ENCODE measurements at regions not wholly inside any gene's neighbourhood (a gene's known extent, or its start where the extent isn't known, plus 50 kb on each side); places are given as distances from the start of the nearest gene placed in this dataset.
"Not testable (repeated sequence)": the region's sequence is repeated elsewhere in the genome, so short reads cannot be mapped to it uniquely, and the experiment has no call there.

DNA sequence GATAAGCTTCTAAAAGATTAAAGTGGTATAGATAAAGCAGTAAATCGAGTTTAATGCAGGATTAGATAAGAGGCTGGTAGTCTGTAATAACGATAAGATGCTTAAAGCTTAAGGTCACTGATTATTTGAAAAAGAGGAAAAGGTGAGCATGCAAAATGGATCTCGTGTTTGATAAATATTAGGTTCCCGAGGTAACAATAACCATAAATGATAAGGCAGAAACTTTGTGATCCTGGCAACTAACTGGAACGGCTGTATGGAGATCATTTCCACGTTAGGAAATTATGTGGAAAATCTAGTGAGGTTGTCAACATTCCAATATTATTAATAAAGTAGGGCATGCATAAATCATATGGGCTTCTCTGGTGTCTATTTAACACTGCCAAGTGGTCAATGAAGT, 255.5 kb downstream of the EFCAB11 start:
- CTCF ChIA-PET, result no interaction called here
- no peak for DNase-seq (ENCODE audit: low spot score)
- no peak overlapping the region for H3K27ac ChIP-seq
- POLR2A ChIA-PET (ENCODE audit: low non-redundant PET), result no interaction called here
- TF ChIP-seq, protein P1, sequence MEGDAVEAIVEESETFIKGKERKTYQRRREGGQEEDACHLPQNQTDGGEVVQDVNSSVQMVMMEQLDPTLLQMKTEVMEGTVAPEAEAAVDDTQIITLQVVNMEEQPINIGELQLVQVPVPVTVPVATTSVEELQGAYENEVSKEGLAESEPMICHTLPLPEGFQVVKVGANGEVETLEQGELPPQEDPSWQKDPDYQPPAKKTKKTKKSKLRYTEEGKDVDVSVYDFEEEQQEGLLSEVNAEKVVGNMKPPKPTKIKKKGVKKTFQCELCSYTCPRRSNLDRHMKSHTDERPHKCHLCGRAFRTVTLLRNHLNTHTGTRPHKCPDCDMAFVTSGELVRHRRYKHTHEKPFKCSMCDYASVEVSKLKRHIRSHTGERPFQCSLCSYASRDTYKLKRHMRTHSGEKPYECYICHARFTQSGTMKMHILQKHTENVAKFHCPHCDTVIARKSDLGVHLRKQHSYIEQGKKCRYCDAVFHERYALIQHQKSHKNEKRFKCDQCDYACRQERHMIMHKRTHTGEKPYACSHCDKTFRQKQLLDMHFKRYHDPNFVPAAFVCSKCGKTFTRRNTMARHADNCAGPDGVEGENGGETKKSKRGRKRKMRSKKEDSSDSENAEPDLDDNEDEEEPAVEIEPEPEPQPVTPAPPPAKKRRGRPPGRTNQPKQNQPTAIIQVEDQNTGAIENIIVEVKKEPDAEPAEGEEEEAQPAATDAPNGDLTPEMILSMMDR (conservative IDR thresholded peaks at IDR 0.05; ENCODE audit: low read depth), result no peak

DNA sequence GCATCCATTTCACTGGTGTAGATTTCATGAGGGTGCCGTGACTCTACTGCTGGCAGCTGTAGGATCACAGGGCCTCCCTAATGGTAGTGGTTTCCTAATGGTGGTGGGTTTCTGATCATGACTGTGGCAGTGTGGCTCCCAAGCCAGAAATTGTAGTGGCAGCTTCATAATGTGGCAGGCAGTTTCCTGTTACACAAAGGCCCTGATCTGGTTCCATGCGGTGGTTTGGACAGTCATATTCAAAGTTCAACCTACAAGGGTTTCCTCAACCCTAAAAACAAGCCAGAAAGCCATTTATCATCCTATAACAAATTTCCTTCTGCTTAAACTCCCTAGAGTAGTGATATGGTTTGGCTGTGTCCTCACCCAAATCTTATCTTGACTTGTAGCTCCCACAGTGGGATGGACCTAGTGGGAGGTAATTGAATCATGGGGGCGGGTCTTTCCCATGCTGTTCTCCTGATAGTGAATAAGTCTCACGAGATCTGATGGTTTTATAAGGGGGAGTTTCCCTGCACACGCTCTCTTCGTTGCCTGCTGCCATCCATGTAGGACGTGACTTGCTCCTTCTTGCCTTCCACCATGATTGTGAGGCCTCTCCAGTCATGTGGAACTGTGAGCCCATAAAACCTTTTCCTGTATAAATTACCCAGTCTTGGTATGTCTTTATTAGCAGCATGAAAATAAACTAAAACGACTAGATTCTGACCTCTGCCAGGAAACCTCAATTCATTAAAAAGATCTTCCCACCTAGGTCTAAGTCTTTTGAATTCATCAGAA, 257.1 kb downstream of the EFCAB11 start:
- TF ChIP-seq, protein P1 (conservative IDR thresholded peaks at IDR 0.05; ENCODE audit: low read depth), result no peak
- no peak overlapping the region for H3K27ac ChIP-seq
- DNase-seq (ENCODE audit: low spot score), result no peak
- CTCF ChIA-PET, result no interaction called here
- POLR2A ChIA-PET (ENCODE audit: low non-redundant PET), result no interaction called here

DNA sequence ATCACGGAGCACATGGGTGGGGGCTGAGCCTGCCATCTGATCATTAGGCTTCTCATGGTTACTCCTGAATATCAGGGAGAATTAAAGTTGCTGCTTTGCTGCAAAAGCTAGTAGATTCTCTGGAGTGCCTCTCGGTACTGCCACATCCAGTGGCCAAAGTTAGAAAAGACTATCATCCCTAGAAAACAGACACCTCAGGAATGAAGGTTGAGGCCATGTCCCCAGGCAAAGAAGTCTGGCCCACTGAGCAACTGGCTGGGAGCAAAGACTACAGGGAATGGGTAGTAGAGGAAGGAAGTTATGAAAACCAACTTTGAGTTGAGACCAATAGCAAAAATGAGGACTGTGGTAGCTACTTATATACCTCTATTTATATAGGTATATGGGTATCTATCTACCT, 258.7 kb downstream of the EFCAB11 start:
- no peak overlapping the region for H3K27ac ChIP-seq
- no peak for DNase-seq (ENCODE audit: low spot score)
- ChIA-PET POLR2A (ENCODE audit: low non-redundant PET) (no interaction called here), CTCF (no interaction called here)
- TF ChIP-seq, protein P1 (conservative IDR thresholded peaks at IDR 0.05; ENCODE audit: low read depth), result no peak

DNA sequence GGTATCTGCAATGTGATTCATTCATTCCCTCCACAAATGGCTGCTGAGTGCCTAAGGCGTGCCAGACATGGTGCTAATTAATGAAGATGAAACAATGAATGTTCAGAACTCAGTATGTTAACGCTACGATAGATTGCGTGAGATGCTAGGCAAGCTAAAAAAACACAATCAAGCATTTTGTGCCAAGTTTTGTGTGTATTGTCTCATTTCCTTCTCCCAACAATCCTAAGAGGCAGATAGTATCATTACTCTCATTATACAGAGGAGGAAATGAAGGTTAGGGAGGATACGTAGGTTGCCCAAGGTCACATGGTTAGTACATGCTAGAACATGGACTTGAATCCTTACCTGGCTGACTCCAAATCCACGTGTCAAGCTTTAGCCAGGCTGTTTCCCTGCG, 264.4 kb downstream of the EFCAB11 start:
- DNase-seq (ENCODE audit: low spot score), result no peak
- POLR2A ChIA-PET (ENCODE audit: low non-redundant PET), result no interaction called here
- CTCF ChIA-PET, result no interaction called here
- H3K27ac ChIP-seq, result no peak overlapping the region
- TF ChIP-seq, protein P1 (conservative IDR thresholded peaks at IDR 0.05; ENCODE audit: low read depth), result no peak

DNA sequence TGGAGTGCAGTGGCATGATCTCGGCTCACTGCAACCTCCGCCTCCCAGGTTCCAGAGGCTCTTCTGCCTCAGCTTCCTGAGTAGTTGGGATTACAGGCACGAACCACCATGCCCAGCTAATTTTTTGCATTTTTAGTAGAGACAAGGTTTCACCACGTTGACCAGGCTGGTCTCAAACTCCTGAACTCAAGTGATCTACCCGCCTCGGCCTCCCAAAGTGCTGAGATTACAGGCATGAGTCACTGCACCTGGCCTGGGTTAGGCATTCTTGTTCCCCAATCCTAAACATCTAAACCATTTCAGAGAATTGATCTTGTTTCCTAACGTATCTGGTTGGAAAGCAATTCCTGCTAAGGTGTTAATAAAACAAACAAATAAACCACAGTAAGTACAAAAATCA, 264.8 kb downstream of the EFCAB11 start:
- CTCF ChIA-PET, result interaction anchor here (0.6 kb wide), 1 partner anchor 594 kb away, joined by 3 read pairs; no protein-coding TSS in a partner anchor
- DNase-seq (ENCODE audit: low spot score); POLR2A ChIA-PET (ENCODE audit: low non-redundant PET); H3K27ac ChIP-seq: not testable (repeated sequence)

DNA sequence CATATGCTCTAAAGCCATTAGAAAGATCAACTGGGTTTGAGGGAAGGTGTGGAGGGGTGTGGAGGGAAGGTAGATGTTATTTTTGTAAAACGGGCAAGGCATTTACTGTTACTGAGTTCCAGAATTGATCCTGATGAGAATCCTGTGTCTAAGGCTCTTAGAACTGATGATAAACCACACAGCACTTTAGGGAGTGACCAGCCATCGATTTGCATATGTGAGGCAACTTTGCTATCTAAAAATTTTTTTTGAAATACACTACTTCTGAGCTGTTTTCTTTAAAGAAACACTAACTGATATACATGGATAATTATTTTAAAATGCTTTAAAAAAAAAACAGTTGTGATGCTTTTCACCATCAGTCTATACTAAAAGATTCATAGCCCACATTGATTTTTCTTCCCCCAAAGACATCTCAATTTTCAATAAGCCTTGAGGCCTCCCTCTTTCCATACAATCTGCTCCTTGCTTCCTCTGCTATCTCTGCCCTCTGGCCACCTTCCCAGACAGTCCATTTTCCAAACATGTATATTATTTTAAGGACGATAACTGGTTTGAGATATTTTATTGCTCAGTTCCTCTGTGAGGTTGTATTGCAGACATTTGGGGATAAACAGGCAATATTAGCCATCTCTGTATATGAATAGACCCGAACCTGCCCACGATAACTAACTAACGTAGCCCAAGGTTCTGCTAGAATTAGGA, 265.9 kb downstream of the EFCAB11 start:
- TF ChIP-seq, protein P1 (conservative IDR thresholded peaks at IDR 0.05; ENCODE audit: low read depth), result no peak
- ChIA-PET CTCF (interaction anchor here (0.6 kb wide), 2 partner anchors 83 to 595 kb away, joined by 3 to 5 read pairs; no protein-coding TSS in a partner anchor), POLR2A (ENCODE audit: low non-redundant PET) (no interaction called here)
- DNase-seq (ENCODE audit: low spot score), result no peak
- H3K27ac ChIP-seq, result no peak overlapping the region

DNA sequence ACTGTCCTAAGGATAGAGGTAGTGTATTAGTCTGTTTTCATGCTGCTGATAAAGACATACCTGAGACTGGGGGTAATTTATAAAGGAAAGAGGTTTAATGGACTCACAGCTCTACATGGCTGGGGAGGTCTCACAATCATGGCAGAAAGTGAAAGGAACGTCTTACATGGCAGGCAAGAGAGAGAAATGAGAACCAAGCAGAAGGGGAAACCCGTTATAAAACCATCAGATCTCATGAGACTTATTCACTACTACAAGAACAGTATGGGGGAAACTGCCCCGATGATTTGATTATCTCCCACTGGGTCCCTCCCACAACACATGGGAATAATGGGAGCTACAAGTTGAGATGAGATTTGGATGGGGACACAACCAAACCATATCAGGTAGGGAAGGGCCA, 267.4 kb downstream of the EFCAB11 start:
- POLR2A ChIA-PET (ENCODE audit: low non-redundant PET); DNase-seq (ENCODE audit: low spot score); H3K27ac ChIP-seq; CTCF ChIA-PET: not testable (repeated sequence)

All from RWPE1 (cell line).